ENCODE measurements at regions not wholly inside any gene's neighbourhood (a gene's known extent, or its start where the extent isn't known, plus 50 kb on each side); places are given as distances from the start of the nearest gene placed in this dataset.
"Not testable (repeated sequence)": the region's sequence is repeated elsewhere in the genome, so short reads cannot be mapped to it uniquely, and the experiment has no call there.

DNA sequence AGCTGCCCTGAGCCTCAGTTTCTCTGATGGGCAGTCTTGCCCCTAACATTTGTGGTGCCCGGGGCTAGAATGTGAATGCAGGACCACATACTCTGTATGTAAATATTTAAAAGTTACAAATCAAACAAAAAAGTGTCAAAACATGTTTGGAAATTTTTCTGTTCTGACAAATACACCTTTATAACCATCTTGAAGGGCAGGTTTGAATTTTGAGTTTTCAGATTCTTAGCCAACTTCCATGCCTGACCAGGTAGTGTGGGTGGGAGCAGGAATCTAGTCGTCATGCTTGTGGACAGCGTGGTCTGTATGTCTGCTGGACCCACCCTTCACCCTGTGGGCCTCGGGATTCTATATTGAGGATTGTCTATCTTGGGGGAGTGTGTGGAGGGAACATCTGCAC lies 325.1 kb downstream of the SOX4 start:
- no peak for DNase-seq (ENCODE audit: low read depth)

DNA sequence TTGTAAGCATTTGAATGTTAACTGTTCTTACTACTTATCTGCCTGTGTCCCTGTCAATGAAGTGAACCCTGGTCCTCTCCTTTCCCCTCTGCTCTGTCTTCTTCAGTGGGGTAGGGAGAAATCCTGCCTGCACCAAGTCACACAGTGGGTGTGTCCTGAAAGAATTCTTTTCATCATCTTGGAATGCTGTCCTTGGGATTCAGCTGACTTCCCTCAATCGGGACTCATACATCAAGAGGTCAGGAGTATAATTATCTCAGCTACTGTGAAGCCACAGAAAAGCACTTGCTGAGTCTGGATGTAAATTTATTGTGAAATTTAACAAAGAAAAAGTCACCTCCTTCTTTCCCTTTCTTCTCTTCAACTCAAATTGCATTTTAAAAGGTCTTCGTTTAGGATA lies 328.5 kb downstream of the SOX4 start:
- DNase-seq (ENCODE audit: low read depth) = no peak

DNA sequence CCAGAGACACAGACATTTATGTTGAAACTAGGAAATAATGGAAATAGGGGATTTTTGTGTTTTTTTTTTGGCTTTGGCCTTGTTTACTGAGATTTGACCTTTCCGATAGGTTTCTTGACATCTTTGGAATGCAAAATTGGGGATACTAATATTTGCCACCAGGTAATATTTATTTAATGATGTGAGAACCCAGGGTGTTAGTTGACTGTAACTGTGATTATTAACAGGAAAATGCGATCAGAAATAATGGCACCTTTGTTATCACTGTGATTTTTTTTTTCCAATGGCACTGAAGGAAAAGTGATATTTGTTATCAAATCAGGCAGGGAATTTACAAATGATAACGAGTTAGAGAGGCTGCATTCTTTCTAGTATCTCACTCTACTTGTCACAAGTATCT lies 330.5 kb downstream of the SOX4 start:
- no peak for DNase-seq (ENCODE audit: low read depth)

DNA sequence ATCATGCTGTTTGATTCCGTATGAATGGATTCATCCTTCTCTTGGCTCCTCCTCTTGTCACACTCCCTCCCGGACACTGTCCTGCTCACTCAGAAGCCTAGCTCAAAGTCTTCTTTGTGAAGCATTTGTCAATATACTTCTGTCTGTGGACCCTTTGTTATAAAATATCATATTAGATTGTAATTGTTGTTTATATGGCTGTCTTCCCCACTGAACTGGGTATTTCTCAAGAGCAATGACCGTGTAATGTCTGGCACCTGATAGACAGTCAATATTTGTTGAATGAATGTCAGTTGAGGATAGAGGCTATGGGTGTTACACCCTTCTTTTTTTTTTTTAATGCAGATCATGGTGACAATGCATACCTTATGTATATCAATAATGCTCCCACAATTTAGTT lies 335.3 kb downstream of the SOX4 start:
- no peak for DNase-seq (ENCODE audit: low read depth)

DNA sequence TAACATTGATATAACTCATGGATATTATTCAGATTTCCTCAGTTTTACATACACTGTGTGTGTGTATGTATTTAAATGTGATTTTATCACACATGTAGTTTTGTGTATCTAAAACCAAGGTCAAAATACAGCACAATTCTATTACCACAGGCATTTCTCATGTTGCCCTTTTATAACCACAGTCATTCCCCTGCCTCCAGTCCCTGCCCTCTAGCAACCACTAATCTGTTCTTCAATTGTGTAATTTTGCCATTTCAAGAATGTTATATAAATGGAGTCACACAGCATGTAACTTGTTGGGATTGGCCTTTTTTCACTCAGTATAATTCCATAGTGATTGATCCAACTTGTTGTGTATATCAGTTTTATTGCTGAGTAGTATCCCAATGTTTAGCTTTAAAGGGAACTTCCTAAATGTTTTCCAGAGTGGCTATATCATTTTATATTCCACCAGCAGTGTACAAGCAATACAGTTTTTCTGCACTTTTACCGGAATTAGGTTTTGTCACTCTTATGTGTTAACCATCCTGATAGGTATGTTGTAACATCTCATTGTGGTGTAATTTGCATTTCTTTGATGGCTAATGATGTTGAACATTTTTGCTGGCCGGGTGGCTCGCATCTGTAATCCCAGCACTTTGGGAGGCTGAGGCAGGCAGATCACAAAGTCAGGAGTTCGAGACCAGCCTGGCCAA lies 338.2 kb downstream of the SOX4 start:
- DNase-seq (ENCODE audit: low read depth) = peak; percentile 24

DNA sequence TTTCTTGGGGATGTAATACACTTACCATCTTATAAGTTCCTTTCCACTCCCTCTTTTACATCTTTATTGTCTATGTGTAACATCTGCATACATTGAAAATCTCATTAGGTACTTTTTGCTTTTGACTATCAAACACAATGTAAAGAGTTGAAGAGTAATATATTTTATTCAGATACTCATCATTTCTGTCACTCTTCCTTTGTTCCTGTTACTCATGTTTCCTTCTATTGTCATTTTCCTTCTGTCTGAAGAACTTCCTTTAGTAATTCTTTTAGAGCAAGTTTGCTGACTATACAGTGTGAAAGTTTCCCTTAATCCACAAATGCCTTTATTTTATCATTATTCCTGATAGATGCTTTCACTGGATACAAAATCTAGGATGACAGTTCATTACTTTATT lies 339.8 kb downstream of the SOX4 start:
- DNase-seq (ENCODE audit: low read depth) = no peak

DNA sequence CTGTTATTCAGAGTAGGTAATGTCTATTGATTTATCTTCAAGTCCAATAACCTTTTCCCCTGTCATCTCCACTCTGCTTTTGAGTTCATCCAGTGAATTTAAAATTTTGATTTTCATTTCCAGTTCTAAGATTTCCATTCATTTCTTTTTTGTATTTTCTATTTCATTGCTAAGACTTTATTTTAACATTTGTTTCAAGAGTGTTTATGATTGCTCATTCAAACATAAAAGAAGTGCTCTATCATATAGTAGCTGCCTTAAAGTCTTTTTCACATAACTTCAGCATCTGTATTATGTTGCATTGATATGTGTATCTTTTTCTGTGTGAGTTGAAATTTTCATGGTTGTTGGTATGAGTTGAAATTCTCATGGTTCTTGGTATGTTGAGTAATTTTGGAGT lies 341.6 kb downstream of the SOX4 start:
- DNase-seq (ENCODE audit: low read depth) = no peak

DNA sequence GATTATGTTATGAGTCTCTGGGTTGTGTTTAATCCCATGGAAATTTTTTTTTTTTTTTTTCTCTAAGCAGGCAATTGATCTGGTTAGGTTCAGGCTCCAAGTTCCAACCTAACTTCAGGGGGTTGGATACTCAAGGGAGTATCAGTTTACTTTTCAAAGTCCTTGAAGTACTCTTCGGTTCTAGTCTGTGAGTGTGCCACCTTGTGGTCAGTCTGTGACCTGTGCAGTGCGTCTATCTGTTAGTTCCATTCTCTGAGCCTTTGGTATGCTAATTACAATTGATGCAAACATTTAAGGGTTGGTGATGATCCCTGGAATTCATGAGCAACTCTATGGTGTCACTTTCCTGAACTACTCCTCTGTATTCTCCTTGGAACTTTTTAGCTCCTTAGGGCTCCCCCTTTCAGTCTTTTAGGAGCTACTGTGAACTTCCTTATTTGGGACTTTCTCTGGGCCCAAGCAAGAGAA lies 342.0 kb downstream of the SOX4 start:
- DNase-seq (ENCODE audit: low read depth) = peak; percentile 18

DNA sequence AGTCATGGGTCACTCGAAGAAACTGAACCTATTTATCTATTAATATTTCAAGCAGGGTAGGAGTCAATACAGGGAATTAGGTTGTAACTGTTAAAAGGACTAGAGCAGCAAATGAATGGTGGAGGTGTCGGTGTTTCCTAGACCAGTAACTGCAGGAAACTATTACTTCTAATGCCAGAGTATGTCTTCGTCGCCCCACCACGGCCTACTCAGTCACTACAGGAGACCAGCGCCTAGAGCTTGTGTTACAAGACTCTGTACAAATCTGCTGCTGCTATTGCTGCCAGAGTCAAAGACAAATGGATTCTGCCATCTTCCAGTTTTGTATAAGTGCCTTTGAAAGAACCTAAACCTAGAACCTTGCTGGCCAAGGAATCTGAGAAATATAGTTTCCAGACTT lies 343.9 kb downstream of the SOX4 start:
- no peak for DNase-seq (ENCODE audit: low read depth)

DNA sequence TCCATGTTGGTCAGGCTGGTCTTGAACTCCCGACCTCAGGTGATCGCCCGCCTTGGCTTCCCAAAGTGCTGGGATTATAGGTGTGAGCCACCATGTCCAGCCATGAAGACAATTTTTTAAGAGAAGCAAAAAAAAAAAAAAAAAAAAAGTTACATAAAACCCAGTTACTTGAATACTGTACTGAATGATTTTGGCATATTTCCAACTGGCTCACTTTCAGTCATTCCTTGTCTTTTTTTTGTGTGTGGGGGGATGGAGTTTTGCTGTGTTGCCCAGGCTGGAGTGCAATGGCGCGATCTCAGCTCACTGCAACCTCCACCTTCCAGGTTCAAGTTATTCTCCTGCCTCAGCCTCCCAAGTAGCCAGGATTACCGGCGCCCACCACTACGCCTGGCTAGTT lies 345.5 kb downstream of the SOX4 start:
- not testable (repeated sequence) for DNase-seq (ENCODE audit: low read depth)

DNA sequence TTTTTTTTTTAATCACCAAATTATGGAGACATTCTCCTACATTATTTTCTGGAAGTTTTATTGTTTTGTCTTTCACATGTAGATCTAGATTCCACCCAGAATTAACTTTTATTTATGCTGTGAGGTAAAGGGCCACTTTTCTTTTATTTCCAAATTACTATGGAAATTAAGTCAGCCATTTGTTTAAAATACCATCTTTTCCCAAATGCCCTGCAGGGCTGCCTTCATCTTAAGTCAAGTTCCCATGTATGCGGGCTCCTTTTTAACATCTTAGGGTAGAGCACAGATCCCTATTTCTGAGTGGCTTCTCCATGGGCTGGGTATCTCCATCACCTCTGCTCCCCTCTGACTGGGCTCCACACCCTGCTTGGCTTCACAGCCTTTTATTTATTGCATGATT lies 348.4 kb downstream of the SOX4 start:
- DNase-seq (ENCODE audit: low read depth) = no peak

DNA sequence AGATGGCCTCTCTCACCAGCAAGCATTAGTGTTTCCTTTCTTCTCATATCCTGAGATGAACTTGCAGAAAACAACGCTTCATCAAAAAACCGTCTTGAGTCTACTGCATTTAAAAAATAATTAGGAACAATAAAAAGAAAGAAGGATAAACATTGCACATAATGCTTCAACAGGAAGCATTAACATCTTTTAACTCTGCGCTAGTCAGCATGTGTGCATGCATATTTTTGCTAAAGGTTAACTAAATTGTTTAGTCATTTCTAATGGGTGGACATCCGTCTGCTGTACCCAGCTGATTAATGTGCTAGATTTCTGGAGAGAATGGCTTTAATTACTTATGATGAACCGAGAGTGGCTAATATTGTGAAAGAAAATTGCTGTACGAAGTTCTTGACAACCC lies 349.3 kb downstream of the SOX4 start:
- peak; percentile 19 for DNase-seq (ENCODE audit: low read depth)

DNA sequence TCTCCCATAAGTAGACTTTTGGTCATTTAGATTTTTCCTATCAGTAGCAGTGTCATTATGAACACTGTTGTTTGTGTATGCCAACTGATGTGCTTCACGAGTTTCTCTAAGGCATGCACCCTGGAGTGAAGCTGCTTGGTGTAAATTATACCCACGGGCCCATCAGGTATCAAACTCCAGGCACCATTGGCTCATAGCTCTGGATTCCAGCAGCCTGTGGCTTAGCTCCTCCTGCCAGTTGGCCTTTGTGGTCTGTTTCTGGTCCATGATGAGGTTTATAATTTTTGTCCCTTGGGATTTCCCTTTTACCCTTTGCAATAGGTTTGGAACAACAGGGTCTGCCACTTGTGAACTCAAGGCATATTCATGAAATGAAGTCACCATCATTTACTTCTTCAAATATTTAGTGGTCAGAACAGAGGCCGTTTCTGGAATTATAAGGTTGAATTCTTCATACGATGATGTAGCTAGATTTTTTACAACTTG lies 350.5 kb downstream of the PRL start:
- peak; percentile 96 for DNase-seq (ENCODE audit: low read depth)

DNA sequence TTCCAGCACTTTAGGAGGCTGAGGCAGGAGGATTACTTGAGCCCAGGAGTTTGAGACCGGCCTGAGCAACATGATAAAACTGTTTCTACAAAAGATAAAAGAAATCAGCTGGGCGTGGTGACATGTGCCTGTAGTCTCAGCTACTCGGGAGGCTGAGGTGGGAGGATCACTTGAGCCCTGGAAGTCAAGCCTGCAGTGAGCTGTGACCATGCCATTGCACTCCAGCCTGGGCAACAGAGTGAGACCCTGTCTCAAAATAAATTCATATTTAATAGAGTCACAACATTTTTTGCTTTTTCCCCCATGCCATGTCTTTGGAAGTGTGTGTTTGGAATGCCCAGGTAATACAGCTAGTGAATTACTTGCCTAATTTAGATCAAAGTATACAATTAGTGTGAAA lies 349.6 kb downstream of the PRL start:
- DNase-seq (ENCODE audit: low read depth) = not testable (repeated sequence)

DNA sequence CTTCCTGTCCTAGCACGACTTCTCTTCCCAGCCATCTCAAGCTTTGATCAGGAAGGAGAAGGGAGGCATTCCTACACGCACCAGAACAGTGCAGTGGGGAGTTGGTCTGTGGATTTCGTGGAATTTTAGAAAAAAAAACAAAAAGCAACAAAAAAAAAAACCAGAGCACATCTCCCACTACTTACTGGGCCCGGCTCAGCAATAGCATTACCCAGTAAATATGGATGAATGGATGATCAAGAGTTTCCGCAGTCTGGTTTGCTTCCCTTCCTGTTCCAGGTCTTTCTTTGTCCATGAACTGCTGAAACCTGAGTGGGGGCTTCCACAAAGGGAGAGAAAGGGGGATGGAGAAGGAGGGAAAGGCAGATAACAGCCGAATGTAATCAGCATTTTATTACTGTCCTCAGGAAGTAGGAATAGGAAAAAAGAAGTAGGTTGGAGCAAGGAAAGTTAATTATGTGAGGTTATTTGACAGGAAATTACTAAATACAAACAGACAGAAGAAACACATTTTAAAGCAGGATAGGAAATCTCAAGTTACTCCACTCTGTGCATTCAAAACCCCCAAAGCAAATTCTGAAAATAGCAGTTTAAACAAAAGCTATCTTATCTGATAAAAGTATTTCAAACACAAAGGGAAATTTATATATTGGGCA lies 349.0 kb downstream of the PRL start:
- DNase-seq (ENCODE audit: low read depth) = no peak

DNA sequence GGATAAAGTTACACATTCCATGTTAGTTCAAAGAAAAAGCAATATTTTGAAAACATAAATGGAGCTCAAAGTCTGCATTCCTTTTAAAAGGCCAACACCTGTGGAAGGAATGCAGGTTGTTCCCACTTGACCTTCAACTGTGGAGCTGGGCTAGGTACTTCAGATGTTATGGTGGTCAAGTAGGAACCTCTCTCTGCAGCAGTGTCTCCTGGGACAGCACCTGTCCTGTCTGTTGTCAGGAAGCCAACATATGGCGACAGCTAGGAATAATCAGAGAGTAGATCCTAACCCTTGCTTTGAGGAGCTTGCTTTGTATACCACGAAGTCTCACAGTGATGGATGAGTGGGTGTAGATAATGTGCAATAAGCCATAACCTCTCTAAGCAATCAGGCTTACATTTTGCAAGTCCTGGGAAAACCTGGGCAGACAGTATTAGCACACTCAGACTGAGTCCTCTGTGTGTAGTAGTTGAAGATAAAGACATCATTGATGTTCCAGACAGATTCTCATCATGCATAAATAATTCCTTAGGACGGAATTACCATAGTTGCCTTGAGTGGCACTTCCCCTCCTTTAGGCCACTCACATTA lies 347.5 kb downstream of the PRL start:
- no peak for DNase-seq (ENCODE audit: low read depth)

DNA sequence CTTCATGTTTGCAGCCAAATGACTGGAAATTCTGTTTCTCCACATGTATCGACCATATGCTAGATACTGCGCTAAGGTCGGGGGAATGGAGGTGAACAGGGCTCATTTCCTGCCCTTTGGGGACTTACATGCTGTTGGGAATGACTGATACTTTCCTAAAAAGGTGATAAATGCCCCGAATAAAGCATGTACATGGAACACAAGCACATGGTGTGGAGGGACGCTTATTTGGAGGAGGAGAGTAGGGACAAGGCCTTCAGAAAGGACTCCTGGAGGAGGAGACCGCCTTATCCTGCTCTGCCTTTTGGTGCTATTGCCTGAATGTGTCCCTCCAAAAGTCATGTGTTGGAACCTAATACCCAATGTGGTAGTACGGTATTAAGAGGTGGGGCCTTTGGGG lies 344.5 kb downstream of the PRL start:
- DNase-seq (ENCODE audit: low read depth) = no peak

DNA sequence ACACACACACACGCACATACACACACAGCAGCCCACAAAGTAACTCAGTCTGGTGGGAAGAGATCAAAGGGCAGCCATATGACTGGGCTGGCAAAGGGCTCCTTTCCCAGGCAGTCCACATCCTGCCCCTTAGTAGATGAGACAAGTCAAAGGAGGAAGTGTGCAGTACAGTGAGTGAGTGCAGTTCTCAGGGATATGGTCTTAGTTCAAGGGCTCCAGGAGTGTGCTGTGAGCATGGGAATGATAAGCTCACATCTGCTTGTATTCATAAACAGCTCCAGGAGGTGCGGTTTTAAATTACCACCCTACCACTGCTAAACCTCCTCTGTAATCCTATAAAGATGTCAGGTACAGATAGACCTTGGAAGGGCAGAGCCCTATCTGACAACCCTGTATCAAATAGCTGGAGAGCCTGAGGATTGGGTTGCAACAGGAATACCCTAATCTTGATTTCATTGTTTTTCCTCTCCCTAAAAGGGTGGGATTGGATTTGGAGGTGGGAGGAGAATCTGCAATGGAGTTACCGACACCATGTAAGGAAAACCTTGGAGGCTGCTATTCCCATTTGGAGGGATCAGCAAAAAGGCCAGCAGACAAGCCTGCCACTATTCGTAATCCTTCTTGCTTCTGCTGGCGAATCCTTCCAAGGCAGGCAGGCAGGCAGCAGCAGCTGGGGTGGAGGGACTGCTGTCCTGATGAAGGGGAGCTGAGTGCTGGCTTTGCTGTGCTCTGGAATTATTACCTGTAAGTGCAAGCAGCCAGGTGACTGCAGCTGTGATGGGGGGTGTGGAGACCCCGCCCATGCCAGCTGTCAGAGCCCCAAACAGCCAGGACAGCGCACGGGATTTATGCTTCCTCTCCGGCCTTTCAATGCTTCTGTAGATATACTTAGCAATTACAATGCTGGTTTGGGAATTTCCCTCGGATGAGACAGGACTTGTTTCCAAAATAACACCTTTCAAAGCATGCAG lies 342.7 kb downstream of the PRL start:
- no peak for DNase-seq (ENCODE audit: low read depth)

DNA sequence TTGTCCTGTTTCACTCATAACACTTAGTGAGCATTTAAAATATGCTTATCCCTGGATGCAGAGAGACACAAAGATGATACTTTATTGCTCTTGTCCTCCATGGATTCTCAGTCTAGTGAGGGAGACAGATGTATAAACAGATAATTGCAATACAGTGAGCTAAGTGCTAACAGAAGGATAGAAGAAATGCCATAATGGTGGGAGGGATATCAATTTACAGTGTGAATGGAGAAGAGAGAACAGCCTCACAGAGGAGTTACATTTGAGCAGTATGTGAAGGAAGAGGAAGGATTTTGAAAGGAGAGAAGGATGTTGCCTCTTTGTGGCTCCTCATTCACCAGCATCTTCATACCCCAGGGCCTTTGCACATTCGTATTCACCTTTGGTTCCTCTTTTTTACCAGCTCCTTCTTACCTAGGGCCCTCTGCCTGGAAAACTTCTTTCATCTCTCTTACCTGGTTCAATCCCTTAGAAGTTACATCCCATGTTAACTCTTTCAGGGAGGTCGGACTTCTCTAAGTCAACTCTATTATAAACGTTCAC lies 341.7 kb downstream of the PRL start:
- DNase-seq (ENCODE audit: low read depth) = no peak

DNA sequence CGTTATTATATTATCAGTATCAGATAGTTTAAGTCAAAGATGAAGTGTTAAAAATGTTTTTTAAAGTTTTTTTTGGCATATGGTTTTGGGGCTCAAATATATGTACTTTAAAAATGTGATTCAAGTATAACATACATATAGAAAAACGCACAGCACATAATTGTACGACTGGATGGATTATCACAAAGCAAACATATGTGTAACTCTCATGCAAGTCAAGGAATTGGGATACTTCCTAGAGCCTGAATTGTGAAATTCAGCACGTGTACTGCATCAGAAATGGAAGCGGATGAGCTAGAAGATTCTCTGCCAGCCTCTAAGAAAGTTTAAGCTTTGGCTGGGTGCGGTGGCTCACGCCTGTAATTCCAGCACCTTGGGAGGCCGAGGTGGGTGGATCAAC lies 340.9 kb downstream of the PRL start:
- no peak for DNase-seq (ENCODE audit: low read depth)

DNA sequence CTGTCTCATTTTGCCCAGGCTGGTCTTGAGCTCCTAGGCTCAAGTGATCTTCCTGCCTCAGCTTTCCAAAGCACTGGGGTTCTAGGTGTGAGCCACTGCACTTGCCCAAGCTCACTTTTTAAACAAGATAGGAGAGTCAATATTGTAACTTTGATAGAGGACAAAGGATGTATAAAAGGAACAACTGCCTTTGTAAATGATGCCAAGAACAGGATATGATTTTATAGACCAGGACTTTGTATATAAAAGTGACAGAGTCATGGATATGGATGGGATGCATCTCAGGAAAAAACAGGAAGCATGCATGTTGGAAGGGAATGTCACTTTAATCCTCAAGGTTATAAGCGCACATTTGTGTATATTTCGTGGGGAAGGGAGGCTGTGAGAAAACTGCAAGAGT lies 338.4 kb downstream of the PRL start:
- DNase-seq (ENCODE audit: low read depth) = no peak

DNA sequence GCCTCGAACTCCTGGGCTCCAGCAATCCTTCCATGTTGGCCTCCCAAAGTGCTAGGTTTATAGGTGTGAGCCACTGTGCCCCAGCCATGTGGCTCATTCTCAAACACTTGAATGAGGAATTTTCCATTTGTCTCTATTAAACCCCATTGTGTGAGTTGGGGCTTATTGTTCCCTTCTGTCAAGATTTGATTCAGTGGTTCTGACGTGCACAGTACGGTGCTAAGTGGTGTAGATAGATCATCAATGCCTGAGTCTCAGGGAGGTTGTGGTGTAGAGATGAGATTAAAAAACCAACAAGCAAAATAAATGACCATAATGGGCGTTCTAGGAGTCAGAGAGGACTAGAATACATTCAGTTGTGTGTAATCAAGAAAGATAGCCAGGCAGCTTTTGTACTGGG lies 335.6 kb downstream of the PRL start:
- no peak for DNase-seq (ENCODE audit: low read depth)

Measured in GM04503 (cell line).